ENCODE measurements at regions not wholly inside any gene's neighbourhood (a gene's known extent, or its start where the extent isn't known, plus 50 kb on each side); places are given as distances from the start of the nearest gene placed in this dataset.

GRCh38 chr18:41131050-41131449 is 824.0 kb upstream of the PIK3C3 start:
- DNase-seq (ENCODE audit: low spot score), result no peak
- TF ChIP-seq CTCF (IDR thresholded peaks at IDR 0.05; ENCODE audit: extremely low read depth, insufficient read depth, missing control alignments), result no peak
- in situ Hi-C loops (cut with MboI; ENCODE audit: low pct_unique_long_range_greater_than_20kb, low sequenced_read_pairs, unreplicated experiment), result no loop called here

- DNase-seq (ENCODE audit: low spot score), result no peak
- TF ChIP-seq CTCF (IDR thresholded peaks at IDR 0.05; ENCODE audit: extremely low read depth, insufficient read depth, missing control alignments), result no peak
- in situ Hi-C loops (cut with MboI; ENCODE audit: low pct_unique_long_range_greater_than_20kb, low sequenced_read_pairs, unreplicated experiment), result no loop called here
These were observed 826.5 kb upstream of the PIK3C3 start for GRCh38 chr18:41128545-41128944.

- in situ Hi-C loops (cut with MboI; ENCODE audit: low pct_unique_long_range_greater_than_20kb, low sequenced_read_pairs, unreplicated experiment), result no loop called here
These were observed 826.9 kb upstream of the PIK3C3 start for GRCh38 chr18:41128126-41128525.

GRCh38 chr18:41126541-41127235 is 828.3 kb upstream of the PIK3C3 start:
- in situ Hi-C loops (cut with MboI; ENCODE audit: low pct_unique_long_range_greater_than_20kb, low sequenced_read_pairs, unreplicated experiment), result no loop called here
- DNase-seq (ENCODE audit: low spot score), result no peak
- no peak for TF ChIP-seq CTCF (IDR thresholded peaks at IDR 0.05; ENCODE audit: extremely low read depth, insufficient read depth, missing control alignments)

More at GRCh38 chr18:41128126-41128525, 826.9 kb upstream of the PIK3C3 start:
- no peak for DNase-seq (ENCODE audit: low spot score)
- TF ChIP-seq CTCF (IDR thresholded peaks at IDR 0.05; ENCODE audit: extremely low read depth, insufficient read depth, missing control alignments), result no peak

- in situ Hi-C loops (cut with MboI; ENCODE audit: low pct_unique_long_range_greater_than_20kb, low sequenced_read_pairs, unreplicated experiment), result no loop called here
- no peak for DNase-seq (ENCODE audit: low spot score)
- no peak for TF ChIP-seq CTCF (IDR thresholded peaks at IDR 0.05; ENCODE audit: extremely low read depth, insufficient read depth, missing control alignments)
These were observed 833.8 kb upstream of the PIK3C3 start for GRCh38 chr18:41121116-41121826.

- no peak for TF ChIP-seq CTCF (IDR thresholded peaks at IDR 0.05; ENCODE audit: extremely low read depth, insufficient read depth, missing control alignments)
- in situ Hi-C loops (cut with MboI; ENCODE audit: low pct_unique_long_range_greater_than_20kb, low sequenced_read_pairs, unreplicated experiment), result no loop called here
- no peak for DNase-seq (ENCODE audit: low spot score)
These were observed 836.0 kb upstream of the PIK3C3 start for GRCh38 chr18:41119031-41119430.
